HG03196 (cell line): ENCODE measurements at regions not wholly inside any gene's neighbourhood (a gene's known extent, or its start where the extent isn't known, plus 50 kb on each side); places are given as distances from the start of the nearest gene placed in this dataset.
"Not testable (repeated sequence)": the region's sequence is repeated elsewhere in the genome, so short reads cannot be mapped to it uniquely, and the experiment has no call there.

Experiments used
- ATAC-seq: cut with Tn5 transposase; IDR thresholded peaks from one replicate; pipeline ENCODE4 v1.9.1; 2021; ENCODE audit not compliant: unreplicated experiment

DNA sequence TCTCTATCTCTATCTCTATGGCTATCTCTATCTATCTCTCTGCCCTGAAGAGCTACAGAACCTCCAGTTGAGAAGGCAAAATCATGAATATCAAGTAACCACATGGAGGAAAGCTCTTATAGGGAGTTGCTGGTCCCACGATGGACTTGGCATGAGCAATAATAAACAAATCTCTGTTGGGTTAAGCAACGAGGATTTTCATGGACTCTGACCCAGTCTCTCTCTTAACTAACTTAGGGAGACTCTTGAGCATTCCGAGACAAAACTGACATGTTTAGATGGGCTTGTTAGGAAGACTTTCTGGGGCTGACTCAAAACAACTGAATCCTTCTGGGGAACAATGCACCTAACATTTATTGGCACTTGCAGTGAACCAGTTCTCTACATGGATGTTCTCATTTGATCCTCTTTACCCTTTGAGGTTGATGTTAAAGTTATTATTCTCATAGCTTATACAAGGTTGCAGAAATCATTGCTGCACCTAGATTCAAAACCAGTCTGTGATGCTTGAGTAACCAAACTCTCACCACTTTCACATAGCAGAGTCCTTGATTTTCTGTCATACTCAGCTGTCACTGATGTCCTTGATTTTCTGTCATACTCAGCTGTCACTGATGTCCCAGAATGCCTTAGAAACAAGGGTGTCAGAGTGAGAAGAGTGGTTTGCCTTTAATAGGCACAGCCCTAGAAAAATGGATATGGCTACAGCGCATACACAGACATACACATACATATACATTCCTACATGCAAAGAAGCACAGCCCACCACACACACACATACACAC is 354.6 kb upstream of the MAF start:
- no peak for ATAC-seq

DNA sequence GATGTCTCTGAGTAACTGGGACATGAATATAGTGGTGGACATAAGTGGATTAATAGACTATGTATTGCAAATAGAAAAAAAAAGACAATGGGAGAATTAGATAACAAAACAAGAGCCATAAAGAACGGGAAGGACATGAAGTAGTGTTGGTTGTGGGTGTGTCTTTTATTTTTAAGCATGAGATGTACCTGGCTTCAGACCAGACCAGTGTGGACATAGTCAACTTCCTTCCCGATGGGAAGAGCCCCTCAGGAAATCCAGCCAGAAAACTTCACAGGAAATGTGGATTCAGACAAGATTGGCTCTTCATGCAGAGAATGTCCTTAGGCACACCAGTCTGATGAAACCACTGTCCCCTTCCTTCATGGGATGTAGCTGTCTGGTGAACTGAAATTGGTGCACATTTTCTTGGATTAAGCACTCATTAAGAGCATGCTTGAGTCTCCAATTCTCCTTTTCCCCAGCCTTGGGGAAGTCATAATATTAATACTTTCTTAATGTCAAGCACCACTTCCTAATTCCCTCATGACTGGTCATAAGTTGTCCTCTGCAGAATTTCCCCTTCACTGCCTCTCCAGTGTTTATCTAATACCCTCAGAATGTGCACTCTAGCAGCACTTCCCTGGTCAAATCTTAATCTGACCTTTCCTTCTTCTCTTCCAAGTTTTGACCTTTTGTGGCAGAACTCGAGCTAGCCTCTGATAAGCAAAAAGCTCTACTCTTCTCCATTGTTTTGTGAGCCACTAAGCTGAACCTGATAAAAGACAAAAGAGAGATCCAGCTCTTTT is 350.6 kb upstream of the MAF start:
- ATAC-seq = no peak

DNA sequence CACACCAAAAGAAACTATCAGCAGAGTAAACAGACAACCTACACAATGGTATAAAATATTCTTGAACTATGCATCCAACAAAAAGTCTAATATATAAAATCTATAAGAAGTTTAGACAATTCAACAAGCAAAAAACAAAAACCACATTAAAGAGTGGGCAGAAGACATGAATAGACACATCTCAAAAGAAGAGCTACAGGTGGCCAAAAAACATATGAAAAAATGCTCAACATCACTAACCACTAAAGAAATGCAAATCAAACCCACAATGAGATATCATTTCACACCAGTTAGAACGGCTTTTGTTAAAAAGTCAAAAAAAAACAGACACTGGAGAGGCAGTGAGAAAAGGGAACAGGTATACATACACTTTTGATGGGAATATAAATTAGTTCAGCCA is 348.9 kb upstream of the MAF start:
- no peak for ATAC-seq

DNA sequence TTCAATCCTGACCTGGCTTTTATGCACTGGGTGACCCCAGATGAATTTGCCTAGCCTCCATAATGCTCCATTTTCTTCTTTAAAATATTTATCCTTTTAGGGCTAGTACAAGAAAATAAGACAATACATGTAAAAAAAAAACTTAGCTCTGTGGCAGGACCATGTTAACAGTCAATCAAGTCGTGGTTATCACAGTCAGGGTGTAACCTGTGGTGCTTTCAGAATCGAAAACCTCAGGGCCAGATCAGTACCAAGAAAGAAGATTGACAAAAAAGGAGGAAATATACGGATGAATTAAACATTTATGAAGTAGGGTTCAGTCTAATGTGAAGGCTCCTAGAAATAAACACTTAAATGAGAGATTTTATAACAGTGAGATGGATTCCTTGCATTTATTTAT is 347.2 kb upstream of the MAF start:
- no peak for ATAC-seq

DNA sequence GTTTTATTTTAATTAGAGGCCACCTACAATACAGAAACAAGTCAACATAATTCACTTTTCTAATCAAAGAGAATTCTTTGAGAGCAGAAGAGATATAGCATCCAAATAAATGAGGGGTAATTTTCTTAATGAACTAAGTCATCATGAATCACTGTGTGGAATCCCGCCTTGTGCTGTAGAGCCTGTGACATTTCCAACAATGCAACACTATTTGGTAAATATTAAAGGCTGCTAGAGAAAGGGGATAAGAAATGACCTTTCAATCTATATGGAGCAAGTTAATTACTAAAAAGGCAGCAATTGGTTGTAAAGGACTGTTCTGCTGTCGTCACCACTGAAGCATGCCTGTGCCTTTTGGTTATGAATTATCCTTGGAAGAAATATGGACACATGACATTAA is 345.7 kb upstream of the MAF start:
- no peak for ATAC-seq

DNA sequence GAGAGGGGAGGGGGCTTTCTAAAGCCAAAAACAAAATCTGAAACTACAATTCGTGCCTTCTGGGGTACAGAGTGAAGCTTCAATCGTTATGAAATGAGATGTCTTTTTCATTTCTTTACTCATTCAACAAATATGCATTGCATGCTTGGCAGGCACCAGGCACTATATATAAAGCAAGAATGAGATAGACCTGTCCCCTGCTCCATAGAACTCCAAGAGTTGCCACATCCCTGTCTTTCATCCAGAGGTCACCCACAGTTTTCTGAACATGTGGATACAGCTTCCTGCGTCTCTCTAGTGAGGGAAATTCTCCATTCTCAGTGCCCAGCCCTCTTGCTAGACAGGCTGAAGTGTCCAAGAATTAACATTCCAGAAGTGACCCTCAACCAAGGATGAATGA is 343.2 kb upstream of the MAF start:
- no peak for ATAC-seq

DNA sequence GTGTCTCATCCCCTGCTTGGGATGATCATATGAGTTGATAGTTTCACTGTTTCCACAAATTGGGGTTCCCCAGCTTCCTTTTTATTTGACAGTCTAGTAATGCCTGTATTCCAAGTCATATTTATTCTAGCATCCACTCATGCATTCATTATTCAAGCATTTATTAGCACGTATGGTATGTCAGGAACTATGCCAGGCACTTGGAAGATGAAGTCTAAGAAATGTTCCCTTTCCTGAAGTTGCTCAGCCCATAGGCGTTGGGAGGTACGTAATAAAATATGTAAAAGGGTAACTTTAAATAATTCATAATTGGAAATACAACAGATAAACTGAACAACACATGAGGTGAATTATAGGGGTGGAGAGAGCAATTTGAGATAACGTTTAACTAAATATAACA is 338.0 kb upstream of the MAF start:
- ATAC-seq = no peak

DNA sequence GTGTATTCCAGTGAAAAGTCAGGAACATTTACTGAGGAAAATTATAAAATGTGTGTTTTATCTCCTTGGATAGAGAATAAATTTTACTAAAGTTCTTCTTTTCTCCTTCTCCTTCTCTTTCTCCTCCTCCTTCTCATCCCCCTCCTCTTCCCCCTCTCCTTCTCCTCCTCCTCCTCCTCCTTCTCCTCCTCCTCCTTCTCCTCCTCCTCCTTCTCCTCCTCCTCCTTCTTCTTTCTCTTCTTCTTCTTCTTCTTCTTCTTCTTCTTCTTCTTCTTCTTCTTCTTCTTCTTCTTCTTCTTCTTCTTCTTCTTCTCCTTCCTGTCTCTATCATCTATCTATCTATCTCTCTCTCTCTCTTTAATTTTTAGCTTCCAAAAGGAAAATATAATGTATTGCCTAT is 337.1 kb upstream of the MAF start:
- not testable (repeated sequence) for ATAC-seq

DNA sequence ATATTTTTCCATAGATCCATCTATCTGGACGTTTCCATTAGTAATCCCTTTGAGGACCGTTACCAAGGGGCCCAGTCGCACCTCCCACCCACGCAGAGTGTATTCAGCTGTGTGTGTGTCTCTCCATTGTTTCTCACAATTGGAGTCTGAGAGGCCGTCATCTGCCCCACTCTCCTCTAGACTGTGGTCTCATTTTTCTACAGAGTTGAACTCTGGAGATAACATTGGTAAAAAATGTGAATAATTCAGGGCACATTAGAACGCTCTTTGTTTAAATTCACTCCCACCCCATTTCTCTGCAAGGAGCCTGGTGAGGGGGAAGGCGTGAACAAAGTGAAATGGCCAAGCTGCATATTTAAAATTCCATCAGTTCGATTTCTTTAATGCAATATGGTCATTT is 333.1 kb upstream of the MAF start:
- ATAC-seq = no peak

DNA sequence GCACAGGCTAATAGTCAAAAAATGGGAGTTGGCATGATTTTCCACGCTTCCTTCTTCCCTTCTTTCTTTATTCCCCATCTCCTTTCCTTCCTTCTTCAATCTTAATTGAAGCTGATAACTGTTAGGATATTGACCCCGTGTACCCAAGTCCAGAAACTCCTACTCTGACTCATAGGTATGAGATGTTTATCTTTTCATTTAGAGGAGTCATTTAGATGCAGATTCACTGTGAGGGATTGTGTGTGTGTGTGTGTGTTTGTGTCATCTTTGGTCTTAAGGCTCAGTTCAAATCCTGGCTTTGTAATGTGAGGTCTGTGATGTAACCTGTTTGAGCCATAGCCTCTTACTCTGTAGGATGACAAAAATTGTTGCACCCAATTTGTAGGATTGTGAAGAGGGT is 332.0 kb upstream of the MAF start:
- ATAC-seq = no peak

DNA sequence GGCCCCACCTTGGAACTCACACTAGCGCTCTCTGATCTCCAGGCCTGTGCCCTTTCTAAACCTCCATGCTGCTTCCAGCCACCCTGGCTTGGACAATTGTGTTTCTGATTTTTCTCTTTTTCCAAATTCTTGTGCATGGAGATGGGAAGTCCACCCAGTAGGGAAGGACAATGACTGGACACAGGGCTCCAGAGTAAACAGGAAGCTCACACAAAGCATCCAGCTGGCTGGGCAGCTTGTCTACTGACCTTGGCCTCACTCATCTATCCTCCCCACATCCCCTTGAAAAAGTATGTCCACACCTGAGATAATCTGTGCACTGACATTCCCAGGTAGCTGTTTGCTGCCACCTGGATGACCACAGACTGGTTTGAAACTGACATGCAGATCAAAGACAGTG is 331.2 kb upstream of the MAF start:
- no peak for ATAC-seq

DNA sequence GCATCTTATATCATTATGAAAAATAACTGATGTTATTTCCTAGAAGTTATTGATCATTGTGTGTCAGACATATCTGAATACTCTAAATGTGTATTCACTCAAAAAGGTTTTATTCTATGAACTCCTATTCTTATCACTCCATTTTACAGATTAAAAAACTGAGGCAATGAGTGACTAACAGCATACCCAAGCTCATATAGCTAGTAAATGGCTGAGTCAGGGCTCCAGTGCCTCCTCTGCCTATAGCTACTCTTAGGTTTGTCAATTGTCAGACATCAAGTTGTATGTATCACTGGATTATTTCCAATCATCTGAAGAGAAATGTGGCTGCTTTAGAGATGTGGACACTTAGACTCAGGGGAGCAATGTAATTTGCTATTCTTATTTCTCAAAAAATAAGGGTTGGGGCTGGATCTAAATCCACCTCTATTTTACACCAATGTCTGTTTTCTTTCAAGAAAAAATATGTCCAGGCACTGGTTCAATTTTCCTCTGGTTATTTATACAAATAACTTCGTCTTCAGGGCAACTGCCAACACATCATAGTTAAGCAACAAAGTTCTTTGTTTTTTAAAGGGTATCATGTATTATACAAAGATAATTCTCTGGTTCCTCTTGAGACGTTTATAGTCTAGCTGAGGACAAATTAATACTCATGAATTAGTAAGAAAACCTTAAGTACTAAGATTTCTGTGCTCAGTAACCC is 328.9 kb upstream of the MAF start:
- no peak for ATAC-seq

DNA sequence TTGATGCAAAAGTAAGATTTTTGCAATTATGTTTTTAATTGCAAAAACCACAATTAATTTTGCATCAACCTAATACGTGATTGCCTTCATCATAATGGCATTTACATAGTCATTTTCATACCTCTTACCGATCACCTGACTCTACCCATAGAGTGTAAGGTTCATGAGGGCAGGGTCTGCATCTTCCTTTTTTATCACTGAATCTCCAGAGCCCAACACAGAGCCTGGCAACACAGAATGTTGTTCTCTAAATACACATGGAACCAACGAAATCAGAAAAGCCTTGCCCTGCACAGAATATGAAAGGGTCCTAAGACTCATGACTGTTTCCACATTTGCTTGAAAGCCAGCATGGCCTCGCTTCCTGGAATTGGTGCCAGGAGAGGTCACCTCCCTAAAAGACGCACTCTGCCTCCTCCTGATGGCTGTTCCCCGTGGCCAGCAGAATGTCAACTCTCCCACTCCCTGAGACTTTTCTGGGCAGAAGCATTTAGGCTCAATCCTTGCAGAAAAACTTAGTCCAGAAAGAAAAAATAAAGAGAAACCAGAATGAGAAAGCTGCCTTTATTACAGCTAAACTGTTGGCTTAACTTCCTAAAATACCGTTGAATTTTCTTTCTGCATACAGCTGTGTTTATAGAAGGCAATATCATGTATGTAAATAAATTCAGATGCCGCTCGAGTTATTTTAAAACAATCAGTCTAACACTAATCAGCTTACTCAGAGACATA is 327.8 kb upstream of the MAF start:
- ATAC-seq = no peak

DNA sequence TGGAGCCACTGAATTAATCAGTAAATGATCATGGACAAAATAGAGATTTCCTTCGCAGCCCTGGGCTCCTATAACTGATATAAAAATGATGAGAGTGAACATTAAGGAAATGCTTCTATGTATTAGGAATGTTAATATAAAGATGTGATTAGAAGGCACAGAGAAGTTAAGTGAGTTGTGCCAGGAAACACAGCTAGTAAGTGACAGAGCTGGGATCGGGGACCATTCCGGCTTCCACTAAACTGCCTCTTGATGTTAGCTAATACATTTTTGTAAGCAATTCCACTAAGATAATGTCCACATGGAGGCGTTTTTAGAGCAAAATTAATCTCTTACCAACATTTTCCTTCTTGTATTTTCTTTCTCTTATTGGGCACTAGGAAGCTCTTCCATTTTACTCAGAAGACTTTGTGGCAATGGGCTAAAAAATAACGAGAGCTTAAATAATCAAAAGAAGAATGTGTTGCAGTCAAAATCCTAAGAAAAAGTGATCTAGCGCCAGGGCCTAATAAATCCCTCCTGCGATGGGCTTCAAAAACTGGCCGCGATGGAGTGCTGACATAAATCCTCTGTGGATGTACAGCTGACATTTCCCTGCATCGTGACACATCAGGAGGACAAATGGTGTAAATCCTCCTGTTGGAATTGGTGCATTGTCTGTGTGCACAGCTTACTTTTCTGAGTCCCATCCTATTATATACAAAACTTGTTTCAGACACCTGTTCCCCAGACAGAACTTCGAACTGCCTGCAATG is 326.1 kb upstream of the MAF start:
- no peak for ATAC-seq

DNA sequence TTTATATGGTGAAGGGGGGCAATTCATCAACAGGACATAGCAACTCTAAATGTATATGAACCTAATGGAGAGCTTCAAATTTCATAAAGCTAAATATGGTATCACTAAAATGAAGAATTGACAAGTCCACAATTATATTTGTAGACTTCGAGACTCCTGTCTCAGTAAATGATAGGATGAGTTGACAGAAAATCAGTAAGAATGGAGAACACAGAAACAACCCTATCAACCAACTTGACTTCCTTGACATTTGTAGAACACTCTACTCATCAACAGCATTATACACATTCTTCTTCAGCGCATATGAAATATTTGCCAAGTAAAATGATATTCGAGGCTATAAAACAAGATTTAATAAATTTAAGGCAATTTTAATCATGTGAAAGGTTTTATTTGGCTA is 322.9 kb upstream of the MAF start:
- ATAC-seq = no peak

DNA sequence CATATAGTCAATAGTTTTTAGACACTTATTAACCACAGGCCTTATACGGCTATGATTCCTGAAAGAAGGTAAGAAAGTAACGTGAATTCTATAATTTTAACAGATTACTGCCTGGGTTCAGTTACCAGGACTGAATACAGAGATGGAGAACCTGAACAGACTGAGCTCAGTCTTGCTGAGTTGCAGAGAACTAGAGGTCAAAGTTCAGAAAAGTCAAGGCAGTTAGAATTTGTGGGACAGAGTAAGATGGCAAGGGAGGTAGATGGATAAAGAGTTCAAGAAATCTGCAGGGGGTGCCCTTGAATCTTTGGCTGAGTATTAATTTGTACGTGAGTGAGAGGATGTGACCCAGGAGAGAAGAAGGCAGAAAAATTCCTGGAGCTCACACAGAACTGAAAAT is 320.1 kb upstream of the MAF start:
- no peak for ATAC-seq

DNA sequence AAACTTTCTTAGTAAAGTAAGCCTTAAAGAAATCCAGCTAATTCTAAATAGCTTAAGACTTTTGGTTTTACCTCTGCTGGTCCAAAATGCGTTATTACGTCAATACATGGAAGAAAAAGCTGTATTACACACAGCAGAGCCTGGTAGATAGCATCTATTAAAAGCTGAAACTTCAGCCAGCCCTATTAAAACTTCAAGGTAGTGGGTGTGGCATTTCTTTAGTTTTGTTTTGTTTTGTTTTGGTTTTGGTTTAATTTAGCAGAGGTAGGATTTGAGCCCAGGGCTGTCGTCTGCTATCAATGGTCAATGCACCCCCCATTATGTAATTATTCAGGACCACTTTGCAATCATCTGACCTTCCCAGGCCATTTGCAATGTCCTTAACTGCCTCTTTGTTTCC is 318.4 kb upstream of the MAF start:
- ATAC-seq = no peak

DNA sequence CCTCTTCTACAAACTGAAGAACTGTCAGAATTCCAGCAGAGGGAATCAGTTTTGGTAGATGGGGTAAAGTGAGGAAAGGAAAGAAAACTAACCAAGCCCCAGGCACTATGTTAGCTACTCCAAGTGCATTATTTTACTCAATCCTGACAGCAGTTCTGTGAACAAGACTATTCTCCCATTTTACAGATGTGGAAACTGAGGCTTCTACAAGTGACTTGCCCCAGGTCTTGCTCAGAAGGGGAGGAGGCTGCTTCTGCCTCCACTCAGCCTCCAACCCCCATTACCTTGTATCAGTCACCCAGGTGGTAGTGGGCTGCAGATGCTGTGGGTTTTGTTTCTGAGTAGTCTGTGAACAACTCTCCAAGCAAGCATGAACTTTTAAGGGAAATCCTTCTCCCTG is 315.2 kb upstream of the MAF start:
- ATAC-seq = no peak

DNA sequence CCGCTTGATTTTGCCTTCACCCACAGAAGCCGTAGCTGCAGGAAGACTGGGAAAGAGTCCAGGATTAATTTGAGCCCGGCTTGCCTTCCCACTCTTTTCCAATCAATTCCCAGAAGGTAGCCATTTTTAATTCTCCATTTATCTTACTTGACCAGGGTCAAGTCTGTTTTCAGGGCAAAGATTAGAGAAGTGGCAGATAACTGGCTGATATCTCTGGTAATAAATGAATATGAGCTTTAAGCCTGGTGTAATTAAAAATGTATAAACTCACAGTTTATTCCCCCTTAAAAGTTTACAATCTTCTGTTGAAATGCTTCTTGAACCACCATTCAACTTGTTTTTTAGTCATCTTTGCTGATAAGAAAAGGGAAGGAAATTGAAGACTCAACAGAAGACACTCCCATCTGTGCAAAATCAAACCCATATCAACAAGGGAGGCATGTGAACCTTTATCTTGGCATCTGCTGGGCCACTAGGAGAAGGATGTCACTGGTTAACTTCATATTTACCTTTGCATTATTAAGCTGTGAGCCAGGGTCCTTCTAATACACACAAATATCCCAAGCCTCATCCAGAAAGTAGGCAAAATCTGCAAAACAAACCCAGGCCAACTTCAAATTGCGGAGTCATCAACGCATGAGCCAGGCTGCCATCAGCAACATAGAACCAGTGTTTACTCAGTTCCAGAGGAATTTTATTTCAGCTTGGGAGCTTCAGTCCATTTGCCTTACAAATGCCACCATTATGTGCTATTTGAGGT is 314.6 kb upstream of the MAF start:
- no peak for ATAC-seq
